GM18519 (cell line): ENCODE measurements at regions not wholly inside any gene's neighbourhood (a gene's known extent, or its start where the extent isn't known, plus 50 kb on each side); places are given as distances from the start of the nearest gene placed in this dataset.

ENCODE experiments used
- ATAC-seq: cut with Tn5 transposase; IDR thresholded peaks from one replicate; pipeline ENCODE4 v1.9.1; 2021; ENCODE audit warnings: mild to moderate bottlenecking, moderate library complexity; ENCODE audit not compliant: unreplicated experiment, low FRiP score

- ATAC-seq = no peak
Observed at GRCh38 chr22:48654492-48654891, 1173.2 kb downstream of the BRD1 start.

- ATAC-seq = no peak
Observed at GRCh38 chr22:48653929-48654328, 1173.7 kb downstream of the BRD1 start.

GRCh38 chr22:48653306-48653705 is 1174.4 kb downstream of the BRD1 start:
- ATAC-seq = no peak

- ATAC-seq = no peak
Observed at GRCh38 chr22:48652796-48653195, 1174.9 kb downstream of the BRD1 start.

GRCh38 chr22:48651981-48652538 is 1175.6 kb downstream of the BRD1 start:
- ATAC-seq = no peak

GRCh38 chr22:48651036-48651890 is 1176.4 kb downstream of the BRD1 start:
- ATAC-seq = no peak

- ATAC-seq = no peak
Observed at GRCh38 chr22:48650323-48651035, 1177.2 kb downstream of the BRD1 start.

- ATAC-seq = no peak
Observed at GRCh38 chr22:48649466-48649865, 1178.2 kb downstream of the BRD1 start.

GRCh38 chr22:48649031-48649430 is 1178.6 kb downstream of the BRD1 start:
- ATAC-seq = no peak

- ATAC-seq = no peak
Observed at GRCh38 chr22:48647606-48648515, 1179.8 kb downstream of the BRD1 start.

GRCh38 chr22:48647051-48647450 is 1180.6 kb downstream of the BRD1 start:
- no peak for ATAC-seq

GRCh38 chr22:48646216-48646925 is 1181.3 kb downstream of the BRD1 start:
- no peak for ATAC-seq

GRCh38 chr22:48645766-48646165 is 1181.9 kb downstream of the BRD1 start:
- ATAC-seq = no peak

GRCh38 chr22:48644997-48645396 is 1182.7 kb downstream of the BRD1 start:
- no peak for ATAC-seq

GRCh38 chr22:48644108-48644507 is 1183.6 kb downstream of the BRD1 start:
- no peak for ATAC-seq

- ATAC-seq = no peak
Observed at GRCh38 chr22:48643066-48643731, 1184.5 kb downstream of the BRD1 start.

- ATAC-seq = no peak
Observed at GRCh38 chr22:48642550-48642949, 1185.1 kb downstream of the BRD1 start.

GRCh38 chr22:48641906-48642475 is 1185.7 kb downstream of the BRD1 start:
- ATAC-seq = no peak
